Naive thymus-derived CD4-positive, alpha-beta T cell (primary cell): ENCODE measurements at regions not wholly inside any gene's neighbourhood (a gene's known extent, or its start where the extent isn't known, plus 50 kb on each side); places are given as distances from the start of the nearest gene placed in this dataset.

ENCODE experiments used
- ATAC-seq: fragments of 150-1000 bp; cut with Tn5 transposase; 2 replicates; pipeline ENCODE4 v1.10.0; 2021; ENCODE audit warnings: mild to moderate bottlenecking, moderate library complexity
- CTCF ChIA-PET: fragments of 350-600 bp; sonication (Branson Sonifier 250); formaldehyde crosslinking; loops from one replicate; lab custom pipeline; 2021; ENCODE audit warnings: antibody characterized with exemption; lab: Charles Lee
- POLR2A ChIA-PET: fragments of 350-600 bp; sonication (Branson Sonifier 250); formaldehyde crosslinking; loops from one replicate; lab custom pipeline; 2021; ENCODE audit warnings: antibody characterized with exemption, inconsistent platforms; lab: Charles Lee
- DNase-seq, 9 donors: peaks; one replicate each; pipeline versions ENCODE4 v3.0.0 to v3.0.0-alpha.2; 2020 to 2022; ENCODE audit warnings: mixed read lengths in 1 of 9
- H3K27ac ChIP-seq: one replicate; pipeline ENCODE4 v1.7.0; 2013; ENCODE audit warnings: mild to moderate bottlenecking, low read depth, low read length, moderate library complexity
- H3K27me3 ChIP-seq, 2 donors: one replicate each; pipeline ENCODE4 v1.7.0; 2013; ENCODE audit warnings: low read length in 2 of 2, mild to moderate bottlenecking in 2 of 2, moderate library complexity in 2 of 2; ENCODE audit not compliant: control insufficient read depth in 2 of 2, insufficient read depth in 2 of 2
- H3K36me3 ChIP-seq, 3 experiments: 1 replicate in 2 of 3; 2 replicates in 1 of 3; pipeline ENCODE4 v1.7.0; 2013; ENCODE audit warnings: low read length in 3 of 3, mild to moderate bottlenecking in 3 of 3, moderate library complexity in 1 of 3; ENCODE audit not compliant: insufficient read depth in 3 of 3, control insufficient read depth in 2 of 3
- H3K4me1 ChIP-seq, 2 donors: one replicate each; pipeline ENCODE4 v1.7.0; 2013; ENCODE audit warnings: low read length in 2 of 2, mild to moderate bottlenecking in 2 of 2, moderate library complexity in 1 of 2; ENCODE audit not compliant: control insufficient read depth in 2 of 2, insufficient read depth in 2 of 2
- H3K4me3 ChIP-seq: 2 replicates; pipeline ENCODE4 v1.7.0; 2013; ENCODE audit warnings: mild to moderate bottlenecking, low read length
- H3K9me3 ChIP-seq, 3 experiments: 1 replicate in 2 of 3; 2 replicates in 1 of 3; pipeline ENCODE4 v1.7.0; 2013; ENCODE audit warnings: low read length in 3 of 3; ENCODE audit not compliant: control insufficient read depth in 2 of 3
- H3K27ac Mint-ChIP-seq, 9 donors: one replicate each; pipeline ENCODE4 v1.8.0; 2020 to 2022; ENCODE audit warnings: mixed read lengths in 9 of 9, mild to moderate bottlenecking in 8 of 9, moderate library complexity in 5 of 9, inconsistent platforms in 2 of 9
- H3K27me3 Mint-ChIP-seq, 5 donors: one replicate each; pipeline ENCODE4 v1.8.0; 2021 to 2022; ENCODE audit warnings: mixed read lengths in 5 of 5, mild to moderate bottlenecking in 1 of 5
- H3K36me3 Mint-ChIP-seq, 5 donors: one replicate each; pipeline ENCODE4 v1.8.0; 2020 to 2022; ENCODE audit warnings: mixed read lengths in 5 of 5, mild to moderate bottlenecking in 3 of 5, inconsistent platforms in 1 of 5
- H3K4me1 Mint-ChIP-seq, 7 donors: one replicate each; pipeline ENCODE4 v1.8.0; 2020 to 2022; ENCODE audit warnings: mixed read lengths in 7 of 7, mild to moderate bottlenecking in 3 of 7, inconsistent platforms in 1 of 7
- H3K4me3 Mint-ChIP-seq, 10 donors: one replicate each; pipeline ENCODE4 v1.8.0; 2020 to 2022; ENCODE audit warnings: mild to moderate bottlenecking in 10 of 10, mixed read lengths in 10 of 10, moderate library complexity in 6 of 10, inconsistent platforms in 2 of 10
- H3K9me3 Mint-ChIP-seq, 11 donors: one replicate each; pipeline ENCODE4 v1.8.0; 2020 to 2022; ENCODE audit warnings: mixed read lengths in 11 of 11, mild to moderate bottlenecking in 4 of 11, inconsistent platforms in 1 of 11, moderate library complexity in 1 of 11
- intact Hi-C, 2 donors: fragments of 100-400 bp; cut with micrococcal nuclease; formaldehyde crosslinking; loops; one replicate each; pipeline ENCODE4 v1.15.1; 2023

DNA sequence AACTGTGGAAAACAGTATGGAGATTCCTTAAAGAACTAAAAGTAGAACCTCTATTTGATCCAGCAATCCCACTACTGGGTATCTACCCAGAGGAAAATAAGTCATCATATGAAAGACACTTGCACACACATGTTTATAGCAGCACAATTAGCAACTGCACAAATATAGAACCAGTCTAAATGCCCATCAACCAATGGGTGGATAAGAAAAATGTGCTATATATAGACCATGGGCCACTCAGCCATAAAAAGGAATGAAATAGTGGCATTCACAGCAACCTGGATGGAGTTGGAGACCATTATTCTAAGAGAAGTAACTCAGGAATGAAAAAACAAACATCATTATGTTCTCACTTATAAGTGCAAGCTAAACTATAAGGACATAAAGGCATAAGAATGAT is 105.0 kb upstream of the PGBD5 start:
- Histone ChIP-seq H3K36me3 (no peaks in the 10 kb centered on the region), H3K9me3 (no peaks in the 10 kb centered on the region), H3K27ac (no peak overlapping the region), H3K4me3 (no peak overlapping the region), H3K27me3 (no peaks in the 10 kb centered on the region), H3K4me1 (no peaks in the 10 kb centered on the region)
- Mint-ChIP-seq H3K4me1 (no peaks in the 10 kb centered on the region), H3K27ac (no peak overlapping the region), H3K4me3 (no peak overlapping the region), H3K27me3 (peaks cover 9 to 32% (median 32%) of the 10 kb centered on the region in 5 donors), H3K9me3 (peaks cover 0 to 44% (median 16%) of the 10 kb centered on the region in 11 donors), H3K36me3 (peaks cover 0 to 10% (median 0%) of the 10 kb centered on the region in 5 donors)
- no peak for ATAC-seq
- DNase-seq = no peak
- intact Hi-C loops = no loop called here
- ChIA-PET POLR2A (no interaction called here), CTCF (no interaction called here)

DNA sequence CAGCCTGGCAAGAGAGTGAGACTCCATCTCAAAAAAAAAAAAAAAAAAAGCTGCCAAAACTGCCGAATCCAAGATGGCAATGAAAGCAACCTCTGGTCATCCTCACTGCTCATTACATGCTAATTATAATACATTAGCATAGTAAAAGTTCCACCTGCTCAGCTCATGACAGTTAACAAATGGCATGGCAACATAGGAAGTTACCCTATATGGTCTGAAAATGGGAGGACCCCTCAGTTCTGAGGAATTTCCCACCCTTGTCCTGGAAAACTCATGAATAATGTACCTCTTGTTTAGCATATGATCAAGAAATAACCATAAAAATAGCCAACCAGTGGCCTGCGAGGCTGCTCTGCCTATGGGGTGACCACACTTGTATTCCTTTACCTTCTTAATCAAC is 93.1 kb upstream of the PGBD5 start:
- H3K4me1 ChIP-seq = no peaks in the 10 kb centered on the region
- peaks cover 0 to 4% (median 0%) of the 10 kb centered on the region in 11 donors for H3K9me3 Mint-ChIP-seq
- H3K27ac Mint-ChIP-seq = no peak overlapping the region
- ChIA-PET CTCF (no interaction called here), POLR2A (no interaction called here)
- DNase-seq (no peak), ATAC-seq (no peak)
- no peak overlapping the region for H3K4me3 Mint-ChIP-seq
- no peaks in the 10 kb centered on the region for H3K36me3 ChIP-seq
- no peaks in the 10 kb centered on the region for H3K9me3 ChIP-seq
- no peaks in the 10 kb centered on the region for H3K36me3 Mint-ChIP-seq
- H3K27me3 Mint-ChIP-seq = peaks cover 13 to 28% (median 20%) of the 10 kb centered on the region in 5 donors
- no peaks in the 10 kb centered on the region for H3K27me3 ChIP-seq
- no peaks in the 10 kb centered on the region for H3K4me1 Mint-ChIP-seq
- intact Hi-C loops = no loop called here
- no peak overlapping the region for H3K27ac ChIP-seq
- H3K4me3 ChIP-seq = no peak overlapping the region

DNA sequence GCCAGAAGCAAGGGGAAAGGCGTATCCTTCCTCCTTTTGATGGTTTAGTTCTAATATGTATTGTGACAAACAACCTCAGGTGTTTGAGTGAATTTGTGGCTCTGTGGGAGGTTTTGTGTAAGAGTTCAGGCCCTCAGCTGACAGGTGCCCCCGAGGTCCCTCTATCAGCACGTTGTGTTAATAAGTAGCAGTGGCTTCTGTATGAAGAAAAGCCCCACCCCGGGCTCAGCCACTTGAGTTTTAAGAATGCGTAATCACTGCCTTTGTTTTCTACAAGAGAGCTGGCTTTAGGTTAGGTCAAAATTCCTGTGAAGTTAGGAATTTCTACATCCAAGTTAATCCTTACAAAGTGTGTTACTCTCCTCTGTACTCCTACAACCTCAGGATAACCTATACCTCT is 92.4 kb upstream of the PGBD5 start:
- no peaks in the 10 kb centered on the region for H3K27me3 ChIP-seq
- Mint-ChIP-seq H3K27me3 (peaks cover 15 to 24% (median 17%) of the 10 kb centered on the region in 5 donors), H3K27ac (no peak overlapping the region), H3K9me3 (peaks cover 0 to 3% (median 0%) of the 10 kb centered on the region in 11 donors), H3K36me3 (no peaks in the 10 kb centered on the region), H3K4me3 (no peak overlapping the region), H3K4me1 (no peaks in the 10 kb centered on the region)
- ChIA-PET POLR2A (no interaction called here), CTCF (interaction anchor here (0.6 kb wide), 1 partner anchor 61 kb away, joined by 3 read pairs; no protein-coding TSS in a partner anchor)
- no peak for ATAC-seq
- intact Hi-C loops = no loop called here
- no peaks in the 10 kb centered on the region for H3K9me3 ChIP-seq
- DNase-seq = no peak
- no peaks in the 10 kb centered on the region for H3K36me3 ChIP-seq
- H3K27ac ChIP-seq = no peak overlapping the region
- no peak overlapping the region for H3K4me3 ChIP-seq
- H3K4me1 ChIP-seq = no peaks in the 10 kb centered on the region

DNA sequence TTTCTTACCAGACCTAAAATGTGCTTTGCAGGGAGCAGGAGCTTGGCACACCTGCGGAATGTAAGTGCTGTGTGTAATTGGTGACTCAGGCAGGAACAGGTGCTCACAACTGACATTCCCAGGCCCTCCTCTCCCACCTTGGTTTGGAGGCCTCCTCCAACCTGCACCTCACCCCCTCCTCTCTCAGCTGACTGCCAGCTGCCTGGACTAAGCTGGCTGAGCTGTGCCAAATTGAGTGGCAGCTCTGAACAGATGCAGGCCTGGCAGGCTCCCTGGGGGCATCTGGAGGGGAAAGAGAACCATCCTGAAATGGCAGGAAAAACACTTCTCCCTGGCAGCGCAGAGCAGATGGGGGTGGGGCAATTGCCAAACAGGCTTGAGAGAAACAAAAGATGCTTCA is 91.7 kb upstream of the PGBD5 start:
- no peaks in the 10 kb centered on the region for H3K4me1 Mint-ChIP-seq
- ChIA-PET CTCF (no interaction called here), POLR2A (no interaction called here)
- Histone ChIP-seq H3K9me3 (no peaks in the 10 kb centered on the region), H3K27me3 (no peaks in the 10 kb centered on the region), H3K36me3 (no peaks in the 10 kb centered on the region), H3K4me3 (no peak overlapping the region), H3K4me1 (no peaks in the 10 kb centered on the region), H3K27ac (no peak overlapping the region)
- peaks cover 0 to 3% (median 0%) of the 10 kb centered on the region in 11 donors for H3K9me3 Mint-ChIP-seq
- H3K27ac Mint-ChIP-seq = no peak overlapping the region
- intact Hi-C loops = no loop called here
- ATAC-seq = no peak
- H3K4me3 Mint-ChIP-seq = no peak overlapping the region
- no peaks in the 10 kb centered on the region for H3K36me3 Mint-ChIP-seq
- no peak for DNase-seq
- peaks cover 12 to 27% (median 21%) of the 10 kb centered on the region in 5 donors for H3K27me3 Mint-ChIP-seq

DNA sequence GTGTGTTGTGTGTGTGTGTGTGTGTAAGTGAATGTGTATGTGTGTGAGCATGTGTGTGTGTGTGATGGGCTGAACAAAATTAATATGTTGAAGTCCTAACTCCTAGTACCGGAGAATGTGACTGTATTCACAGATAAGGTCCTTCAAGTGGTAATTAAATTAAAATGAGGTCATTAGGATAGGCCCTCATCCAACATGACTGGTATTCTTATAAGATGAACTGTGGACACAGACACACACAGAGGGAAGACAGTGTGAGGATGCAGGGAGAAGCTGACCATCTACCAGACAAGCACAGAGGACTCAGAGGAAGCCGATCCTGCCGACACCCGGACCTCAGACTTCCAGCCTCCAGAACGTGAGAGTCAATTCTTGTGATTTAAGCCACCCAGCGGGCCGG is 91.2 kb upstream of the PGBD5 start:
- Mint-ChIP-seq H3K4me3 (no peak overlapping the region), H3K4me1 (no peaks in the 10 kb centered on the region), H3K9me3 (peaks cover 0 to 3% (median 0%) of the 10 kb centered on the region in 11 donors), H3K27ac (no peak overlapping the region), H3K27me3 (peaks cover 14 to 29% (median 24%) of the 10 kb centered on the region in 5 donors), H3K36me3 (no peaks in the 10 kb centered on the region)
- ChIA-PET CTCF (no interaction called here), POLR2A (no interaction called here)
- Histone ChIP-seq H3K27me3 (no peaks in the 10 kb centered on the region), H3K4me1 (no peaks in the 10 kb centered on the region), H3K4me3 (no peak overlapping the region), H3K9me3 (no peaks in the 10 kb centered on the region), H3K27ac (no peak overlapping the region), H3K36me3 (no peaks in the 10 kb centered on the region)
- DNase-seq (no peak), ATAC-seq (no peak)
- intact Hi-C loops = no loop called here

DNA sequence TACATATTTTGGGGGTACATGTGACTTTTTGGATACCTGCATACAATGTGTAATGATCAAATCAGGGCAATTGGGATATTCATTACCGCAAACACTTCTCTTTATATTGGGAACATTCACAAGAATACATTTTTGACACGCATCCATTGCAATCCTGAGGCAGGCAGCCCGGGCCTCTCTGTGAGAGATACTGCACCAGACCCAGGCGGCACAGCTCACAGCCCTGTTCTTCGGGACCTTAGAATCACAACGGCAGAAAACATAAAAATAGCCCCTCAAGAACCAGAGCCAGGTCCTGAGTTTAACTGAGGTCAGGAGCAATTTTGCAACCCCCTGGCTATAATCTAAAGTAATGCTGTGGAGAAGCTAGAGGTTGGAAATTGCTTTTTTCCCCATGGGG is 90.8 kb upstream of the PGBD5 start:
- intact Hi-C loops = no loop called here
- CTCF ChIA-PET = no interaction called here
- H3K9me3 Mint-ChIP-seq = peaks cover 0 to 3% (median 0%) of the 10 kb centered on the region in 11 donors
- no peak for ATAC-seq
- no peak overlapping the region for H3K4me3 Mint-ChIP-seq
- H3K27ac Mint-ChIP-seq = no peak overlapping the region
- Histone ChIP-seq H3K4me3 (no peak overlapping the region), H3K4me1 (no peaks in the 10 kb centered on the region), H3K27me3 (no peaks in the 10 kb centered on the region), H3K9me3 (no peaks in the 10 kb centered on the region), H3K36me3 (no peaks in the 10 kb centered on the region), H3K27ac (no peak overlapping the region)
- DNase-seq = no peak
- POLR2A ChIA-PET = no interaction called here
- H3K27me3 Mint-ChIP-seq = peaks cover 14 to 29% (median 24%) of the 10 kb centered on the region in 5 donors
- no peaks in the 10 kb centered on the region for H3K36me3 Mint-ChIP-seq
- no peaks in the 10 kb centered on the region for H3K4me1 Mint-ChIP-seq

DNA sequence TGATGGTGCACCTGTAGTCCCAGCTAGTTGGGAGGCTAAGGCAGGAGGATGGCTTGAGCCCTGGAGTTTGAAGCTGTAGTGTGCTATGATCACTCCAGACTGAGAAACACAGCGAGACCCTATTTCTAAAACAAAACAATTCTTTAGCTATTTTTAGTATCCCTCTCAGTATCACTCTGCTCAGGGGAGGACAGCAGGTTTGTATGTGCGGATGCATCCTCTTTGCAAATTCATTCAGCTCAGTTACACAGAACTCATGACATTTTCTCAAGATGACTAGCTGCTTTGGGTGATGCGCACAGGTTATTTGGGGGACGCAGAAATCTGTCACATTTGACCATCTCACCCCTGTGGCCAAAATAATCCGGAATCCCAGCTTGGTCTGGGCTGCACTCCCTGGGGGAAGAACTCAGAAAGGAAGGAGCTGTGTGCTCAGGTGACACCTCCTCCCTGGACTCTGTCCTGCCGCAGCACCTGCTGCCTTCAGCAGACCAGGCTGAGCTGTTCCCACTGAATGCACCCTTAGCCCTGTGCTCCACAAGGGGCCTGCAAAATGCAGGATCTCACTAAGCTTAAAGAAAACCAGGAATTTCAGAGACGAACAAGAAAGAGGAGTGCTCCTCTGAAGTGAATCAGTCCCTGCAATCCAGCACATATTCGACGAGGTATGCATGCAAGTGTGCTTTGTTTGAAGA is 89.5 kb upstream of the PGBD5 start:
- H3K27me3 Mint-ChIP-seq = peaks cover 11 to 29% (median 24%) of the 10 kb centered on the region in 5 donors
- intact Hi-C loops = no loop called here

More for the DNA sequence above, 89.5 kb upstream of the PGBD5 start:
- no peaks in the 10 kb centered on the region for H3K9me3 ChIP-seq
- POLR2A ChIA-PET = no interaction called here
- H3K27me3 ChIP-seq = no peaks in the 10 kb centered on the region
- no peak overlapping the region for H3K4me3 Mint-ChIP-seq
- no peaks in the 10 kb centered on the region for H3K4me1 ChIP-seq
- H3K9me3 Mint-ChIP-seq = peaks cover 0 to 2% (median 0%) of the 10 kb centered on the region in 11 donors
- H3K27ac Mint-ChIP-seq = no peak overlapping the region
- H3K4me1 Mint-ChIP-seq = no peaks in the 10 kb centered on the region
- H3K27ac ChIP-seq = no peak overlapping the region
- H3K36me3 Mint-ChIP-seq = no peaks in the 10 kb centered on the region
- DNase-seq (no peak), ATAC-seq (no peak)
- CTCF ChIA-PET = no interaction called here
- no peak overlapping the region for H3K4me3 ChIP-seq
- H3K36me3 ChIP-seq = no peaks in the 10 kb centered on the region
